ENCODE measurements at regions not wholly inside any gene's neighbourhood (a gene's known extent, or its start where the extent isn't known, plus 50 kb on each side); places are given as distances from the start of the nearest gene placed in this dataset.

GRCh38 chr21:38156200-38156599, 100.6 kb upstream of the KCNJ15 start:
- DNase-seq, result no peak

GRCh38 chr21:38159355-38159754, 97.4 kb upstream of the KCNJ15 start:
- DNase-seq, result no peak

GRCh38 chr21:38165466-38166172, 91.2 kb upstream of the KCNJ15 start:
- DNase-seq, result no peak

GRCh38 chr21:38166173-38166535, 90.6 kb upstream of the KCNJ15 start:
- no peak for DNase-seq

GRCh38 chr21:38167345-38167744, 89.4 kb upstream of the KCNJ15 start:
- DNase-seq, result no peak

- DNase-seq, result peak; percentile 45
Observed at GRCh38 chr21:38170283-38170682, 86.5 kb upstream of the KCNJ15 start.

GRCh38 chr21:38170704-38171682, 85.8 kb upstream of the KCNJ15 start:
- DNase-seq, result no peak

GRCh38 chr21:38171723-38172344, 85.0 kb upstream of the KCNJ15 start:
- DNase-seq, result peak; percentile 52

- DNase-seq, result no peak
Observed at GRCh38 chr21:38173276-38174035, 83.3 kb upstream of the KCNJ15 start.

GRCh38 chr21:38175306-38175705, 81.5 kb upstream of the KCNJ15 start:
- DNase-seq, result no peak

GRCh38 chr21:38177919-38178652, 78.7 kb upstream of the KCNJ15 start:
- no peak for DNase-seq

GRCh38 chr21:38178653-38179470, 77.9 kb upstream of the KCNJ15 start:
- no peak for DNase-seq

- no peak for DNase-seq
Observed at GRCh38 chr21:38179511-38179910, 77.3 kb upstream of the KCNJ15 start.

GRCh38 chr21:38181096-38181495, 75.7 kb upstream of the KCNJ15 start:
- DNase-seq, result no peak

- DNase-seq, result no peak
Observed at GRCh38 chr21:38182370-38182985, 74.3 kb upstream of the KCNJ15 start.

- DNase-seq, result no peak
Observed at GRCh38 chr21:38183961-38184360, 72.8 kb upstream of the KCNJ15 start.

- no peak for DNase-seq
Observed at GRCh38 chr21:38186661-38187270, 70.0 kb upstream of the KCNJ15 start.

- DNase-seq, result no peak
Observed at GRCh38 chr21:38188037-38188436, 68.8 kb upstream of the KCNJ15 start.

- DNase-seq, result no peak
Observed at GRCh38 chr21:38196036-38196435, 60.8 kb upstream of the KCNJ15 start.

- no peak for DNase-seq
Observed at GRCh38 chr21:38202811-38203210, 54.0 kb upstream of the KCNJ15 start.
